Urinary bladder (tissue), 3 donors: ENCODE measurements at regions not wholly inside any gene's neighbourhood (a gene's known extent, or its start where the extent isn't known, plus 50 kb on each side); places are given as distances from the start of the nearest gene placed in this dataset.
A peak's percentile ranks its signal among the peaks of the same experiment; 100 is the strongest.

Experiments
- DNase-seq: peaks from one replicate; pipeline ENCODE4 v3.0.0-alpha.2; 2015; ENCODE audit errors: extremely low spot score
- H3K27ac ChIP-seq: one replicate; pipeline ENCODE4 v1.5.1; 2013; ENCODE audit warnings: low read depth, mild to moderate bottlenecking, moderate library complexity
- H3K36me3 ChIP-seq: one replicate; pipeline ENCODE4 v1.6.1; 2013; ENCODE audit warnings: mild to moderate bottlenecking, moderate library complexity; ENCODE audit not compliant: insufficient read depth
- H3K4me1 ChIP-seq: one replicate; pipeline ENCODE4 v1.6.1; 2013; ENCODE audit warnings: mild to moderate bottlenecking, moderate library complexity; ENCODE audit not compliant: insufficient read depth
- H3K4me3 ChIP-seq: one replicate; pipeline ENCODE4 v1.5.1; 2013; ENCODE audit warnings: low read depth, low read length
- WGBS: extraction: QIAGEN DNeasy Blood & Tissue Kit; methylation state at CpG from one replicate; pipeline ENCODE4 v1.1.7; 2013; 5-methylcytosine and 5-hydroxymethylcytosine counted together
- donor health status: healthy with polysubstance abuse.
- donor health status: healthy.

DNA sequence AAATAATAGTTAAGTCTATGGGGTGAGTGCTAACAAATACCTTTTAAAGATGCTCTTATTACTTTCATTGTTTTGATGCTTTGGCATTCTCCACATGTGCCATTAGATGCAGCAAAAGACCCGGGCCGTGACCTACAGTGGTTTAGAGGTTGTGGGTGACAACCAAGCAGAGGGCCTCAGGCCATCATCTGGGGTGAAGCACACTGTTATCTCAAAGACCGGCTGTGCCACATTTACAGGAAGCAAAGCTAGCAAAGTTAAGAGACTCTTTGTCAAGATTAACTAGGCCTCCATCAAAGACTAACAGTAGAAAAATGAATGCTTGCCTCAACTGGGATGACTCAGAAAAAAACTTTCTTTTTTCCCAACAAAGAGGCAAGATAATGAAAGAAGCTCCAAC lies 695.3 kb downstream of the SATB2 start:
- Histone ChIP-seq H3K4me1 (no peaks in the 10 kb centered on the region), H3K27ac (no peak overlapping the region), H3K4me3 (no peak overlapping the region), H3K36me3 (no peaks in the 10 kb centered on the region)
- DNase-seq = no peak
- 79% methylated on average over 3 of the region's 3 CpGs for WGBS

GRCh38 chr2:198757069-198757468 lies 700.7 kb downstream of the SATB2 start:
- Histone ChIP-seq H3K4me1 (no peaks in the 10 kb centered on the region), H3K27ac (no peak overlapping the region), H3K4me3 (no peak overlapping the region), H3K36me3 (no peaks in the 10 kb centered on the region)
- no peak for DNase-seq
- 85% methylated on average over 3 of the region's 3 CpGs for WGBS

GRCh38 chr2:198756166-198756565 lies 701.6 kb downstream of the SATB2 start:
- H3K36me3 ChIP-seq = no peaks in the 10 kb centered on the region
- H3K4me1 ChIP-seq = no peaks in the 10 kb centered on the region
- H3K4me3 ChIP-seq = no peak overlapping the region
- no peak overlapping the region for H3K27ac ChIP-seq
- 29% methylated on average over 3 of the region's 3 CpGs for WGBS
- no peak for DNase-seq

DNA sequence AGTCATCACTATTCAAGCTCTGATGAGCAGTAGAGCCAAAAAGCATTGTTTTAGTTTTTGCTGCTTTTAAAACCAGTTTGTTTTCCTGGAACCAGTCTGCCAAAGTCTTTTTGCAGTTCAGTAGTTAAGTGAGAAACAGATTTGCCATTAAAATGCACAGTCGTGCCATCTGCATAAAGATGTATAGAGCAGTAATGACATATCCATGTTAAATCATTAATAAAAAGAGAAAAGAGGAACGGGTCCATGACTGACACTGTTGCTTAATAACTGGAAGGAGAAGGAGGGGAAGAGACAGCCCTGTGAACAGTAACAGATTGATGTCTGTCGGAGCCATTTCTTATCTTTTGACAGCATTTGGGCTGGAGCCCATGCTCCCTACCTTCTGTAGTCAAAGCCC lies 704.6 kb downstream of the SATB2 start:
- no peak overlapping the region for H3K27ac ChIP-seq
- H3K36me3 ChIP-seq = no peaks in the 10 kb centered on the region
- 78% methylated on average over 3 of the region's 3 CpGs for WGBS
- no peak overlapping the region for H3K4me3 ChIP-seq
- no peak for DNase-seq
- H3K4me1 ChIP-seq = no peaks in the 10 kb centered on the region

DNA sequence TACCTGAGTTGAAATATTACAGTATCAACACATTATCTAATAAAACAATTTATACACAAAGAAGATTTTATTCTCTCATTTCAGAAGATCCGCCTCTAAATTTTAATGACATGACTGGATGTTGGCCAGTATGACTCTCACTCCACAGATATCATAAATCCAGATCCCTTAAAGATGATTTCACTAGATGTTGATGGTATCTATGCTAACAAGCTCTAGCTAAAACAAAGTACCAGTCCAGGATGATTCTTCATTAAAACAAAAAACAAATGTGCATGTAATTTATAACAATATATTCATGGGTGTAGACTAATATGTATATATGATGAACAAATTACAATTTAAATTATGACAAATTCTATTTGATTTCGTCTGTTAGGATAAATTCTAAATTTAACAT lies 708.4 kb downstream of the SATB2 start:
- no peaks in the 10 kb centered on the region for H3K4me1 ChIP-seq
- no peaks in the 10 kb centered on the region for H3K36me3 ChIP-seq
- no peak for DNase-seq
- no peak overlapping the region for H3K4me3 ChIP-seq
- 68% methylated on average over 2 of the region's 2 CpGs for WGBS
- no peak overlapping the region for H3K27ac ChIP-seq

DNA sequence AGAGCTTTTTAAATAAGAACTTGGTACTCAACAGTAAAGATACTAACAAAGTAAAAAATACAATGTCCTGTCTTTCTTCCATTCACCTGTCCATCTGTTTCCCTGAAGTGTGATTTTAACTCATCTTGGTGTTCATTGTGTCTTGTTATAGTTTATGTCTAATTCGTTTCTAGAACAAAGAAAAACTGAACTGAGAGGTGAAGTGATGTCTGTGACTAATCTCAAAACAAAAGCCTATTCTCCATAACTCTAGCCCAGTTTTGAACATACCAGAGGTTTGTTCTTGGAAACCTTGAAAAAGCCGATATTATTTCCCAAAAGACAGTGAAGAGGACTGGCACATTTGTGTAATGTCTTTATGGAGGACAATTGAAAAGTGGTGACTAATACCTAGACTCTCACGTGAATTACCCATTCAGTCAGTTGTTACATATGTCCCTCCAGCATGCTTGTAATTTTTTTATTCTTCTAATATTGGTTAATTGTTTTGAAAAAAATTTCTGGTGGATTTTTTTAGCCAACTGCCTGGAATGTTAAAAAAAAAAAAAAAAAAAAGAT lies 725.8 kb downstream of the SATB2 start:
- Histone ChIP-seq H3K36me3 (no peaks in the 10 kb centered on the region), H3K27ac (no peak overlapping the region), H3K4me3 (no peak overlapping the region), H3K4me1 (no peaks in the 10 kb centered on the region)
- no peak for DNase-seq
- 76% methylated on average over 3 of the region's 3 CpGs for WGBS

DNA sequence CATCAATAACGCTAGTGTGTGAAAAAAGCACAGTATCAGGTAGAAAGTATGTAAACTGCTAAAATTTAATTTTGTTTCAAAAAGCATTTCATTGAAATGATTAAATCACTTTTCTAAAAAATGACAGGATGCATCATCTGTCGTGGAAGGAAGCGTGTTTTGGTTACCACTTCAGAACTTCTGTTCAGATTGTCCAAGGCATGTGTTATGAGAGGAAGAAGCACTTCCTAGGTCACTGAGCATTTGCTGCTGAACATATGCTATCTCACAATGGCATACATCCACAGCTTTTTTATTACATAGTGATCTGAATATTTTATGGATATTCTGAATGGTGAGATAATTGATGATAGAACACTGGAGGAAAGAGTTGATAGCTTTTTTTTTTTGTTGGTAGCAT lies 737.5 kb downstream of the SATB2 start:
- DNase-seq = no peak
- Histone ChIP-seq H3K36me3 (no peaks in the 10 kb centered on the region), H3K4me3 (no peak overlapping the region), H3K4me1 (no peaks in the 10 kb centered on the region), H3K27ac (no peak overlapping the region)
- 82% methylated on average over 3 of the region's 3 CpGs for WGBS

DNA sequence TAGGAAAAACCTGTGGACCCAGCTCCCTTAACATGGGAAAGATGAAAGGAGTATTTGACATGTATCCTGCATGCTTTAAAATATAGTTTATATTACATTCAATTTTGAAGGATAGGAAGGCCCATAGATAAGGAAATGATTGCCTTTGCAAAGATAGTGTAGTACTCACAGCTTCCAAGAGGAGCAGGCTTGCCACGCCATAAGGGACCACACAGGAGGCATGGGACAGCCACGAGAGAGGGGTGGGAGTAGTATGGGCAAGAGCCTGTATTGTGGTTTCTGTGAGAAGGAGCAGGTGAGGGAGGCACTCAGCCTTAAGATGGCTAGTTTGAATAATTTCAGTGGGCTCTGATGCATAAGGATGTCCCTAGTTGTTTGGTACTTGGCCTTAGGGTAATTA lies 740.3 kb downstream of the SATB2 start:
- WGBS = 83% methylated on average over 2 of the region's 2 CpGs

GRCh38 chr2:198715302-198715835 lies 742.4 kb downstream of the SATB2 start:
- Histone ChIP-seq H3K27ac (no peak overlapping the region), H3K4me1 (no peaks in the 10 kb centered on the region), H3K4me3 (no peak overlapping the region), H3K36me3 (no peaks in the 10 kb centered on the region)
- no peak for DNase-seq
- 87% methylated on average over 3 of the region's 3 CpGs for WGBS

More for the DNA sequence above, 740.3 kb downstream of the SATB2 start:
- DNase-seq = no peak
- Histone ChIP-seq H3K4me3 (no peak overlapping the region), H3K27ac (no peak overlapping the region), H3K36me3 (no peaks in the 10 kb centered on the region), H3K4me1 (no peaks in the 10 kb centered on the region)

GRCh38 chr2:198712485-198712884 lies 745.3 kb downstream of the SATB2 start:
- Histone ChIP-seq H3K36me3 (no peaks in the 10 kb centered on the region), H3K27ac (no peak overlapping the region), H3K4me3 (no peak overlapping the region), H3K4me1 (no peaks in the 10 kb centered on the region)
- no peak for DNase-seq
- WGBS = 71% methylated on average over 4 of the region's 4 CpGs

DNA sequence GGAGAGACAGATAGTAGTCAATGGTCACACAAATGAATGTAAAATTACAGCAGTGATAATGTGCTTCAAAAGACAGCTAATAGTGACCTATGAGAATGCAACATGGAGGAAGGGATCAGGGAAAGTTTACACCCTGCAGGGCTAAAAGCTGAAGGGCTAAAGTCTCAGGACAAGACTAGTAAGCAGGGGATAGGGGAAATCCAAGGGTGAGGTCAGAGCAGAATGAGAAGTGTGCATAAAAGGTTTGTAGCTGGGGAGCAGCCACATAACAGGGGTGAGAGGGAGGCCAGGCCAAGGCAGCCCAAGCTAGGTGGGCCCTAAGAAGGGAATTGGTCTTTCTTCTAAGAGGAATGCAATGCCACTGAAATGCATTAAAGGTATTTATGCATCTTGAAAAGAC lies 746.3 kb downstream of the SATB2 start:
- no peaks in the 10 kb centered on the region for H3K4me1 ChIP-seq
- no peak for DNase-seq
- H3K4me3 ChIP-seq = no peak overlapping the region
- no peak overlapping the region for H3K27ac ChIP-seq
- H3K36me3 ChIP-seq = no peaks in the 10 kb centered on the region

DNA sequence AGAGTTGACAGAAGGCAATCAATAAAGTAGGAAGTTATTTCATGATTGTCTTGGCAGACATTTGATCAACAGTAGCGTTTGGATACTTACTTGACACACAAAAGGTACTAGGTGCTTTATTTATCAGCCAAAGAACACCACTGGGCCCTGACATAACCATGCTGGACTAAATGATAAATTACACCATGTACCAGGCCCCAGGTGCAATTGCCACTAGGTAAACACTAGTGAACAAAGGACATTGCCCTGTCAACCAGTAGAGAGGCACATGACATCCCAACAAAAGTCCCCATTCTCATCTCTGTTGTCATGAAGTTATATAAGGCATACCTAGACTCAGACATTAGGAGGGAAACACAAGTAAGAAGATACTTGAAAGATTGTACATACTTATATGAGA lies 747.2 kb downstream of the SATB2 start:
- no peaks in the 10 kb centered on the region for H3K36me3 ChIP-seq
- 92% methylated on average over 1 of the region's 1 CpG for WGBS
- H3K27ac ChIP-seq = no peak overlapping the region
- H3K4me1 ChIP-seq = no peaks in the 10 kb centered on the region
- no peak for DNase-seq
- H3K4me3 ChIP-seq = no peak overlapping the region

GRCh38 chr2:198706476-198707082 lies 751.2 kb downstream of the SATB2 start:
- Histone ChIP-seq H3K36me3 (no peaks in the 10 kb centered on the region), H3K4me1 (no peaks in the 10 kb centered on the region), H3K4me3 (no peak overlapping the region), H3K27ac (no peak overlapping the region)
- 17% methylated on average over 1 of the region's 1 CpG for WGBS
- DNase-seq = peak; percentile 57

GRCh38 chr2:198703281-198703680 lies 754.5 kb downstream of the SATB2 start:
- no peaks in the 10 kb centered on the region for H3K4me1 ChIP-seq
- no peak overlapping the region for H3K4me3 ChIP-seq
- no peaks in the 10 kb centered on the region for H3K36me3 ChIP-seq
- DNase-seq = no peak
- H3K27ac ChIP-seq = no peak overlapping the region

DNA sequence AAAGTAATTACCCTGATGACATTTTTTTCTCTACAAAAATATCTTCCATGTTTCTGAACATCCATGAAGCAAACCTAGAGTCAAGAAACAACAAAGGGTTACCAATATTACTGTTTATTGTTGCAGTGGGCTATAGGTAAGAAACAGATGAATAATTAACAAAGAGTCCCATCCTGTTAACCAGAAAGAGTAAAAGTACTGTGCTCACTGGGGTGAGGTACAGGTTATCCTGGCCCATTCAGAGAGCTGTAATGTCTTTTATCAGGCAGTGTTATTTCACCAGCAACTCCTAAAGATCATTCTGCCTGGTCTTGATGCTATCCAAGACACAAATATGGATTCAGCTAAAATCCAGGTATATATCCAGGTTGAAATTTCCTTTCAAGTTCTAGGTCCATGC lies 754.9 kb downstream of the SATB2 start:
- Histone ChIP-seq H3K27ac (no peak overlapping the region), H3K4me3 (no peak overlapping the region), H3K4me1 (no peaks in the 10 kb centered on the region), H3K36me3 (no peaks in the 10 kb centered on the region)
- no peak for DNase-seq
